Suprapubic skin (tissue), 3 donors: ENCODE measurements at regions not wholly inside any gene's neighbourhood (a gene's known extent, or its start where the extent isn't known, plus 50 kb on each side); places are given as distances from the start of the nearest gene placed in this dataset.
"Not testable (repeated sequence)": the region's sequence is repeated elsewhere in the genome, so short reads cannot be mapped to it uniquely, and the experiment has no call there.

Source experiments
- POLR2A ChIP-seq, 2 donors: fragments of 450-650 bp; IDR thresholded peaks; one replicate each; pipeline ENCODE4 v1.6.1; 2017; ENCODE audit warnings: antibody characterized with exemption in 2 of 2, mild to moderate bottlenecking in 2 of 2, moderate library complexity in 2 of 2
- TF ChIP-seq, protein P1 (sequence below), 2 donors: fragments of 200-600 bp in 1 of 2; fragments of 450-650 bp in 1 of 2; sonication (generic) in 1 of 2; IDR thresholded peaks; one replicate each; pipeline ENCODE4 v1.5.1; 2016 to 2019; ENCODE audit warnings: antibody characterized with exemption in 2 of 2, mild to moderate bottlenecking in 1 of 2, moderate library complexity in 1 of 2

DNA sequence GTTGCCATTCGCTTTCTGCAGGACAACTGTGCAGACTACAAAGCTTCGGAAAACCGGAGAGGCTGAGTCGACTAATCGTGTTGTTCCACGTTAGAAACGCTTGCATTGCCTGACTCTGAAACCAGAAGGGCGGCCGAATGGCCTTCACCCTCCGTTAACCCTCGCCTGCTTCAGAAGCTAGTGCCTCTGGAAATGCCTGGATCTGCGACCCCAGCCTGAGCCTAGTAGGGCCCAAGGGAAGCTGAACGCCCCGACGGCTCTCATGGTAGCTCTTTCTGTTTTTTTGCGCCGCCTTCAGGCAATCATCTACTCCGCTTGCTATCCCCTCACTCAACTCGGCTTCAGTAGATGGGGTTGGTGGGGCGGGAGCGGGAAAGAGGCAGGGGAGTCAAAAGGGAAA lies 117.3 kb downstream of the PPIAL4A start:
- TF ChIP-seq POLR2A (IDR thresholded peaks at IDR 0.05), result not testable (repeated sequence)
- TF ChIP-seq, protein P1, sequence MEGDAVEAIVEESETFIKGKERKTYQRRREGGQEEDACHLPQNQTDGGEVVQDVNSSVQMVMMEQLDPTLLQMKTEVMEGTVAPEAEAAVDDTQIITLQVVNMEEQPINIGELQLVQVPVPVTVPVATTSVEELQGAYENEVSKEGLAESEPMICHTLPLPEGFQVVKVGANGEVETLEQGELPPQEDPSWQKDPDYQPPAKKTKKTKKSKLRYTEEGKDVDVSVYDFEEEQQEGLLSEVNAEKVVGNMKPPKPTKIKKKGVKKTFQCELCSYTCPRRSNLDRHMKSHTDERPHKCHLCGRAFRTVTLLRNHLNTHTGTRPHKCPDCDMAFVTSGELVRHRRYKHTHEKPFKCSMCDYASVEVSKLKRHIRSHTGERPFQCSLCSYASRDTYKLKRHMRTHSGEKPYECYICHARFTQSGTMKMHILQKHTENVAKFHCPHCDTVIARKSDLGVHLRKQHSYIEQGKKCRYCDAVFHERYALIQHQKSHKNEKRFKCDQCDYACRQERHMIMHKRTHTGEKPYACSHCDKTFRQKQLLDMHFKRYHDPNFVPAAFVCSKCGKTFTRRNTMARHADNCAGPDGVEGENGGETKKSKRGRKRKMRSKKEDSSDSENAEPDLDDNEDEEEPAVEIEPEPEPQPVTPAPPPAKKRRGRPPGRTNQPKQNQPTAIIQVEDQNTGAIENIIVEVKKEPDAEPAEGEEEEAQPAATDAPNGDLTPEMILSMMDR (IDR thresholded peaks at IDR 0.05), result not testable (repeated sequence)
